Loucy (cell line): ENCODE measurements at regions not wholly inside any gene's neighbourhood (a gene's known extent, or its start where the extent isn't known, plus 50 kb on each side); places are given as distances from the start of the nearest gene placed in this dataset.

ENCODE experiments used
- H2AFZ ChIP-seq: fragments of 200-600 bp; sonication (generic); 2 replicates; pipeline ENCODE4 v1.6.0; 2016; ENCODE audit warnings: antibody characterized with exemption, mild to moderate bottlenecking, low read length, moderate library complexity
- H3F3A ChIP-seq: fragments of 200-600 bp; 2 replicates; pipeline ENCODE4 v1.6.0; 2016; ENCODE audit warnings: antibody characterized with exemption, low read depth, mild to moderate bottlenecking
- H3K27me3 ChIP-seq: fragments of 200-600 bp; sonication (generic); 2 replicates; pipeline ENCODE4 v1.6.1; 2014; ENCODE audit warnings: low read length, mild to moderate bottlenecking; ENCODE audit not compliant: insufficient read depth, poor library complexity, severe bottlenecking
- H3K36me3 ChIP-seq: fragments of 200-600 bp; sonication (generic); 2 replicates; pipeline ENCODE4 v1.6.1; 2016; ENCODE audit warnings: low read length; ENCODE audit not compliant: insufficient read depth
- H3K4me1 ChIP-seq: fragments of 200-600 bp; sonication (generic); 2 replicates; pipeline ENCODE4 v1.5.1; 2014; ENCODE audit warnings: low read length, mild to moderate bottlenecking; ENCODE audit not compliant: insufficient read depth, poor library complexity, severe bottlenecking
- H3K4me2 ChIP-seq: fragments of 200-600 bp; sonication (generic); 2 replicates; pipeline ENCODE4 v1.6.0; 2014; ENCODE audit warnings: antibody characterized with exemption, low read length, low read depth, mild to moderate bottlenecking; ENCODE audit not compliant: poor library complexity, severe bottlenecking
- H3K4me3 ChIP-seq: fragments of 200-600 bp; sonication (generic); 2 replicates; pipeline ENCODE4 v1.5.1; 2014; ENCODE audit warnings: low read length, mild to moderate bottlenecking, mixed read lengths; ENCODE audit not compliant: poor library complexity, severe bottlenecking
- H3K79me2 ChIP-seq: fragments of 200-600 bp; sonication (generic); 2 replicates; pipeline ENCODE4 v1.6.1; 2014; ENCODE audit warnings: low read length; ENCODE audit not compliant: insufficient read depth
- H3K9ac ChIP-seq: fragments of 200-600 bp; sonication (generic); 2 replicates; pipeline ENCODE4 v1.6.0; 2014; ENCODE audit warnings: mild to moderate bottlenecking, low read depth, low read length, moderate library complexity; ENCODE audit not compliant: poor library complexity, severe bottlenecking
- H3K9me2 ChIP-seq: fragments of 200-600 bp; sonication (generic); replicated peaks from 2 replicates; pipeline ENCODE4 v1.6.1; 2016; ENCODE audit warnings: low read depth, low read length, mixed read lengths
- H3K9me3 ChIP-seq: fragments of 200-600 bp; sonication (generic); 2 replicates; pipeline ENCODE4 v1.6.1; 2014; ENCODE audit warnings: mild to moderate bottlenecking, antibody characterized with exemption, low read length, low read depth; ENCODE audit not compliant: insufficient read depth
- H4K20me1 ChIP-seq: fragments of 200-600 bp; sonication (generic); 2 replicates; pipeline ENCODE4 v1.6.0; 2014; ENCODE audit warnings: antibody characterized with exemption, low read length, mild to moderate bottlenecking; ENCODE audit not compliant: insufficient read depth, poor library complexity, severe bottlenecking
- EZH2phosphoT487 ChIP-seq: fragments of 200-600 bp; IDR thresholded peaks from 2 replicates; pipeline ENCODE4 v1.6.1; 2018; ENCODE audit warnings: antibody characterized with exemption, mild to moderate bottlenecking, moderate library complexity, borderline replicate concordance
- TF ChIP-seq, protein P1 (sequence below): fragments of 200-600 bp; sonication (generic); conservative IDR thresholded peaks from 2 replicates; pipeline ENCODE4 v1.5.1; 2014; ENCODE audit warnings: mild to moderate bottlenecking, antibody characterized with exemption, low read length

DNA sequence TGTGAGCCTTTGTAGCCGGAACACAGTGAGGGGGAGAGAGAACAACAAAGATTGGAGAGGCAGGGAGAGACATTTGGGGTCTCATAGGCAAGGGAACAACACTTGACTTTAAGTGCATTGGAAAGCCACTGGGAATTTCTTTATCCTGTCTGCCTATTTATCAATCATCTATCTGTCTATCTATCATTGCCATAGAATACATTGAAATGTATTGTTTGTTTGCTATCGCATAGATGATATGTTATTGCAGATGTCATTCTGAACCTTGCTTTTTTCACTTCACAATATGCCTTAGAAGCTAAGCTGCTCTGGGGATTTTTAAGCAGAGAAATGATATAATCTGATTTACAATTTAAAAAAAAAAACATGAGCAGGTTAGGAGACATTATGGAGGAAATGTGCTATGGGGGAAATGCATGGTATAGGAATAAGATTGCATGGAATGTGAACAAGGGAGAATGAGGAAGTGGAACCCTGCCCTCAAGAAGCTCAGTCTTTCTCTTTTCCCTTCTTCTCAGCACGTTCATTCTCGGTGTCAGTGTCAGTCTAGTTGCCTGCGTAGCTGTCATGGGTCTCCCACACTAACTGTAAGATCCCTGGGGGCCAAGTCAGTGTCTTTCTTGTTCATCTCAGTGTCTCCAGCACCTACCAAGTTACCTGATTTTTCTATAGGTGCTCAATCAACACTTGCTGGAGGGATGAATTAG lies 158.7 kb upstream of the ARHGAP20 start:
- H3K4me3 ChIP-seq, result no peak overlapping the region
- H2AFZ ChIP-seq, result no peak overlapping the region
- H3K9me2 ChIP-seq, result no peaks in the 10 kb centered on the region
- H3K4me1 ChIP-seq, result no peaks in the 10 kb centered on the region
- TF ChIP-seq EZH2phosphoT487, result no peak
- TF ChIP-seq, protein P1, sequence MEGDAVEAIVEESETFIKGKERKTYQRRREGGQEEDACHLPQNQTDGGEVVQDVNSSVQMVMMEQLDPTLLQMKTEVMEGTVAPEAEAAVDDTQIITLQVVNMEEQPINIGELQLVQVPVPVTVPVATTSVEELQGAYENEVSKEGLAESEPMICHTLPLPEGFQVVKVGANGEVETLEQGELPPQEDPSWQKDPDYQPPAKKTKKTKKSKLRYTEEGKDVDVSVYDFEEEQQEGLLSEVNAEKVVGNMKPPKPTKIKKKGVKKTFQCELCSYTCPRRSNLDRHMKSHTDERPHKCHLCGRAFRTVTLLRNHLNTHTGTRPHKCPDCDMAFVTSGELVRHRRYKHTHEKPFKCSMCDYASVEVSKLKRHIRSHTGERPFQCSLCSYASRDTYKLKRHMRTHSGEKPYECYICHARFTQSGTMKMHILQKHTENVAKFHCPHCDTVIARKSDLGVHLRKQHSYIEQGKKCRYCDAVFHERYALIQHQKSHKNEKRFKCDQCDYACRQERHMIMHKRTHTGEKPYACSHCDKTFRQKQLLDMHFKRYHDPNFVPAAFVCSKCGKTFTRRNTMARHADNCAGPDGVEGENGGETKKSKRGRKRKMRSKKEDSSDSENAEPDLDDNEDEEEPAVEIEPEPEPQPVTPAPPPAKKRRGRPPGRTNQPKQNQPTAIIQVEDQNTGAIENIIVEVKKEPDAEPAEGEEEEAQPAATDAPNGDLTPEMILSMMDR, result no peak
- H3K9me3 ChIP-seq, result no peaks in the 10 kb centered on the region
- H3K79me2 ChIP-seq, result no peaks in the 10 kb centered on the region
- H3K36me3 ChIP-seq, result no peaks in the 10 kb centered on the region
- H3K4me2 ChIP-seq, result no peak overlapping the region
- no peak overlapping the region for H3K9ac ChIP-seq
- no peaks in the 10 kb centered on the region for H3F3A ChIP-seq
- no peaks in the 10 kb centered on the region for H4K20me1 ChIP-seq
- H3K27me3 ChIP-seq, result no peaks in the 10 kb centered on the region

DNA sequence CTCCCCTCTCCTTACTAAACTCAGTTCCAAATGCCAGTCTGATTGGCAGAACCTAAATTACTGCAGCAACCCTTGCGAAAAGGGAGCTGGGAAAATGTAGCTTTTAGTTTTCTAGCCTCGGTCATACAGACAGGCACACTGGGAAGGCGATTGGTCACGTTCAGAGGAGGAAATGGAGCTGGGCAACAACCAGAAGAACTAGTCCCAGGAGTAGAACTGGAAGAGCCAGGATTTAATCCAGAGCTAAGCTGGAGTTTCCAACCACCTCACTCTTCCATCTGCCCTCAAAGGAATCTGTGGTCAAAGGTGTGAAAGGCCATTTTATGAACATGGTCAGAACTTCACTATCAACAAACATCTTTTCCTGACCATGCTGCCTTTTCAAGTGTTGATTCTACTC lies 155.7 kb upstream of the ARHGAP20 start:
- Histone ChIP-seq H3K9me3 (no peaks in the 10 kb centered on the region), H3K4me3 (no peak overlapping the region), H3K36me3 (no peaks in the 10 kb centered on the region), H2AFZ (no peak overlapping the region), H3K27me3 (no peaks in the 10 kb centered on the region), H3K79me2 (no peaks in the 10 kb centered on the region), H4K20me1 (no peaks in the 10 kb centered on the region), H3F3A (no peaks in the 10 kb centered on the region), H3K9me2 (no peaks in the 10 kb centered on the region), H3K9ac (no peak overlapping the region), H3K4me2 (no peak overlapping the region), H3K4me1 (no peaks in the 10 kb centered on the region)
- TF ChIP-seq EZH2phosphoT487, result no peak
- TF ChIP-seq, protein P1, result no peak

DNA sequence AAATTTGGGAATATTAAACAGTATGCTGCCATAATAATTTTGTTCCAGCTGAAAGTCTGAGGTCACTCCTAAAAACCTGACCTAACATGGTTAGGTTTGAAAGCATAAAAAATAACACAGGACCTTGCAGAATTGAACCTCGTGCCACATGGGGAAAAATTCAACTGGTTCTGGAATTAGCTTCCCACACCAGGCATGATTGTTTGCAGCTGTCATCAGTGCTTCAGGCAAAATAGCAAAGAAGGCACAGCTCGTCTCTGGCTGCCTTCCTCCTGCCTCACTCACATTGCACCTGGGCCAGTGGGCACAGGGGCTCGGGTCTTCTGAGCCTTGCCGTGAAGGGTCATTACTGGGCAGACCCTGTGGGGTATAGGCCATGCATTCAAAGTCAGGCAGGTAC lies 153.8 kb upstream of the ARHGAP20 start:
- Histone ChIP-seq H4K20me1 (no peaks in the 10 kb centered on the region), H3F3A (no peaks in the 10 kb centered on the region), H3K36me3 (no peaks in the 10 kb centered on the region), H3K27me3 (no peaks in the 10 kb centered on the region), H3K4me3 (no peak overlapping the region), H3K9me3 (no peaks in the 10 kb centered on the region), H3K9me2 (no peaks in the 10 kb centered on the region), H3K4me2 (no peak overlapping the region), H3K79me2 (no peaks in the 10 kb centered on the region), H3K4me1 (no peaks in the 10 kb centered on the region), H2AFZ (no peak overlapping the region), H3K9ac (no peak overlapping the region)
- TF ChIP-seq, protein P1, result no peak
- no peak for TF ChIP-seq EZH2phosphoT487
